BLaER1 treated with 17β-estradiol and CSF1 and Interleukin-3, amounts not matched to agents 10 nM and 100 nM (cell line): ENCODE measurements at regions not wholly inside any gene's neighbourhood (a gene's known extent, or its start where the extent isn't known, plus 50 kb on each side); places are given as distances from the start of the nearest gene placed in this dataset.

ENCODE experiments used
- H3K27ac ChIP-seq, 11 experiments: shearing (Covaris generic); formaldehyde crosslinking; 2 replicates each; pipeline ENCODE4 v1.8.1; 2022
- H3K27me3 ChIP-seq, 11 experiments: shearing (Covaris generic); formaldehyde crosslinking; 2 replicates each; pipeline ENCODE4 v1.8.1; 2022
- H3K36me3 ChIP-seq, 11 experiments: shearing (Covaris generic); formaldehyde crosslinking; 2 replicates each; pipeline ENCODE4 v1.8.1; 2022
- H3K4me1 ChIP-seq, 10 experiments: shearing (Covaris generic); formaldehyde crosslinking; 2 replicates each; pipeline ENCODE4 v1.8.1; 2022
- H3K4me2 ChIP-seq, 11 experiments: shearing (Covaris generic); formaldehyde crosslinking; 2 replicates each; pipeline ENCODE4 v1.8.1; 2022
- H3K4me3 ChIP-seq, 10 experiments: shearing (Covaris generic); formaldehyde crosslinking; 2 replicates each; pipeline ENCODE4 v1.8.1; 2022
- H3K9ac ChIP-seq, 11 experiments: shearing (Covaris generic); formaldehyde crosslinking; 2 replicates each; pipeline ENCODE4 v1.8.1; 2022
- H3K9me3 ChIP-seq, 11 experiments: shearing (Covaris generic); formaldehyde crosslinking; replicated peaks in 1 of 11; 2 replicates each; pipeline ENCODE4 v1.8.1; 2022
- H4K20me1 ChIP-seq, 11 experiments: shearing (Covaris generic); formaldehyde crosslinking; 2 replicates each; pipeline ENCODE4 v1.8.1; 2022
- Cebpa-rat ChIP-seq, 11 experiments: shearing (Covaris generic); IDR thresholded peaks; 2 replicates each; pipeline ENCODE4 v1.8.1; 2022

DNA sequence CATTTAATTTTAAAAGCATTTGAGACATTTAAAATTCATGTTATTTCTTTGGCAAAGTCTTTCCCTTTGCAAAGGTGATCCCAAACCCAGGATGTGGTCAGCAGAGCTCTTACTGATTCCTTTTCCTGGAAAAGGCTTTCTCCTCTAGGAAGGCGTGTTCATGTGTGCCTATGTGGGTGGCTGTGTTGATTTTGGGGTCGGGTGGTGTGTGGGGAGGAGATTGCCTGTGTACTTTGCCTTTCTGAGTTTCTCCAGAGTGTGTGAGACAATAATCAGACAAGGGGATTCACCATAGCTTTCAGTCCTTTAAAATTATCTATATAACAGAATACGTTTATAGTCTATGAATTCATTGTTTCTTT, 173.2 kb downstream of the SOCS6 start:
- Histone ChIP-seq H4K20me1 (no peaks in the 10 kb centered on the region), H3K9ac (no peak overlapping the region), H3K27ac (no peak overlapping the region), H3K36me3 (no peaks in the 10 kb centered on the region), H3K4me1 (peaks cover 5 to 8% (median 8%) of the 10 kb centered on the region in 10 experiments; a peak in 18 of 20 replicates), H3K27me3 (no peaks in the 10 kb centered on the region), H3K9me3 (no peaks in the 10 kb centered on the region), H3K4me3 (no peak overlapping the region), H3K4me2 (no peak overlapping the region)
- TF ChIP-seq Cebpa-rat (IDR thresholded peaks at IDR 0.05) = no peak

DNA sequence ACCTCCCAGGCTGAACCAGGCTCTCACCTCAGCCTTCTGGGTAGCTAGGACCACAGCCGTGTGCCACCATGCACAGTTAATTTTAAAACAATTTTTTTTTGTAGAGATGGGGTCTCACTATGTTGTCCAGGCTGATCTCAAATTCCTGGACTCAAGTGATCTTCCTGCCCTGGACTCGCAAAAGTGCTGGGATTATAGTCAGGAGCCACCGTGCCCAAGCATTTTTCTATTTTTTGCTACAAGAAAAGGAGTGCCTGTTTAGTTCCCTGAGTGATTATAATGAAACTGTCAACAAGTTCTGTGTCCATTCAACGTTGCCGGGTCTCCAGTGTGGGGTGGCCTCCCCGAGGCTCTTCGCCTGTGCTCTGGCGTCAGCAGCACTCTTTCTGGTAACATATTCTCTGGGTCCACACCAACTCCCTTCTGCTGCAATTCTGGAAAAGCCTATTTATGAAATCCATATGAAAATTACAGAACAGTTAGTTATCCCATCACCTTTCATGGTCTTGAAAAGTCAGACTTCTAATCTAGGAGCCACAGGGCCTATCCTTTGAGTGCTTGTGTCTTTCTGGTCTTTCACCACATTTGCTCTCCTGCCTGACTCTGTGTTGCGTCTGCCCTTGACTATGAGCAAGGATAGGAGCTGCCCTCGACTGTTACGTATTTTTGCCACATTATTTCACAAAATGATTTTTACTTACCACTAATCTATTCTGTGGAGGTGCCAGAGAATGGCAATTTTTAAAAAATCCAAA, 172.7 kb downstream of the SOCS6 start:
- TF ChIP-seq Cebpa-rat (IDR thresholded peaks at IDR 0.05) = no peak
- H3K27ac ChIP-seq = no peak overlapping the region
- peaks cover 5 to 8% (median 8%) of the 10 kb centered on the region in 10 experiments; a peak in 18 of 20 replicates for H3K4me1 ChIP-seq
- H3K4me3 ChIP-seq = no peak overlapping the region
- H3K36me3 ChIP-seq = no peaks in the 10 kb centered on the region
- no peak overlapping the region for H3K4me2 ChIP-seq
- no peak overlapping the region for H3K9ac ChIP-seq
- no peaks in the 10 kb centered on the region for H3K9me3 ChIP-seq
- no peaks in the 10 kb centered on the region for H4K20me1 ChIP-seq
- no peaks in the 10 kb centered on the region for H3K27me3 ChIP-seq

DNA sequence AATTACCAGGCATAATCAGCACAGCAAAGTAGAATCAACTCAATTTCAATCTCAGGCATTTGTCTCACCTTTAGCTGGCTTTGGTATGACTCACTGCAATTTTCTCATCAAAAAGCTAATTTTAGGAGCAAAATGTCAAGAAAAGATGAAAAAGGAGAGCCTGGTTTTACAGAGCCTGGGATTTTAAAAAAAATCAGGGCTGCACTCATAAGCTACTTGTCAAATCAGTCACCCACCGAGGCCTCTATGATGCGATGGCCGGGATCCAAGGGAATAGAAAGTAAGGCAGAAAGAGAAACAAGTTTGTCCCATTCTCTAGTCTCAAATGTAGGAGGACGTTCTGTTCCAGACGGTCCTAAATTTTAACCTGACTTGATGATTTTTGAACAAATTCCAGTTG, 170.9 kb downstream of the SOCS6 start:
- Histone ChIP-seq H3K9me3 (no peaks in the 10 kb centered on the region), H3K27me3 (no peaks in the 10 kb centered on the region), H4K20me1 (no peaks in the 10 kb centered on the region), H3K36me3 (no peaks in the 10 kb centered on the region), H3K4me3 (no peak overlapping the region), H3K4me1 (peaks cover 5 to 10% (median 7%) of the 10 kb centered on the region in 10 experiments; a peak in 18 of 20 replicates), H3K9ac (no peak overlapping the region), H3K4me2 (no peak overlapping the region), H3K27ac (no peak overlapping the region)
- TF ChIP-seq Cebpa-rat (IDR thresholded peaks at IDR 0.05) = no peak

DNA sequence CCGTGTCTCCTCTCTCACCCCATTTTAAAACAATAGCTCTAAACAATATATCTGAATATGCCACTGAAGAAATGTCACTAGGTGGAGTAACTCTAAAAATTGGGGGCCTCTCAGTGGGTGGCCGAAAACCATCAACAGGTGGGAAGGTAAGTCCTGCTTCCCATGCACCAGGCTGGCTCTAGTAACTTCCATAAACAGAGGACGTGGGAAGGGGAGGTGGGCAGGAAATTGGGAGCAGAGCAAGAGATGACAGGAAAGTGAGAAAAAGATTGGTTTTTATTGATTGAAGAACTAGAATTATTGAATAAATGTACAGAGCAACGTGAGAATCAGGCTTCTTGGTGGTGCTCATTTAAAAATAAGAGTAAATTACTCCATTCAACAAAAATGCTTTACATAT, 170.4 kb downstream of the SOCS6 start:
- no peak overlapping the region for H3K27ac ChIP-seq
- H3K4me1 ChIP-seq = peaks cover 1 to 8% (median 2%) of the 10 kb centered on the region in 10 experiments; a peak in 16 of 20 replicates
- H3K4me2 ChIP-seq = no peak overlapping the region
- H3K9ac ChIP-seq = no peak overlapping the region
- no peaks in the 10 kb centered on the region for H3K36me3 ChIP-seq
- no peak for TF ChIP-seq Cebpa-rat (IDR thresholded peaks at IDR 0.05)
- H4K20me1 ChIP-seq = no peaks in the 10 kb centered on the region
- no peaks in the 10 kb centered on the region for H3K27me3 ChIP-seq
- H3K4me3 ChIP-seq = no peak overlapping the region
- H3K9me3 ChIP-seq = no peaks in the 10 kb centered on the region

DNA sequence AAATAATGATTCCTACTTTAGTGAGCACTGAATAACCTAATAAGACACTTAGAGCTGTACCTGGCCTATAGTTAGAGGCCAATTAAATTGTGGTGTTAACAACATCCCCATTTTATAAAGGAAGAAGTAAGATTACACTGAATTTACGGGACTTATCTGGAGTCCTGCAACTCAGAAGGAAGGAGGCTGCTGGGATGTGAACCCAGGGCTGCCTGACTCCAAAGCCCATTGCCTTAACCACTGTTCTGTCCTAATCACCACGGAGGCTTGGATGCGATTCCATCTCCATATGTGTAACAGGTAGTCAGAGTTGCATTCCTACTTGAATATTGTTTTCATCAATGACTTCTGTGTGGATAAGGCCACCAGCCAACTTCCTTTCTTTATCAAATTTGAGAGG, 168.9 kb downstream of the SOCS6 start:
- no peak overlapping the region for H3K9ac ChIP-seq
- peaks cover 0 to 21% (median 5%) of the 10 kb centered on the region in 10 experiments; a peak in 11 of 20 replicates for H3K4me1 ChIP-seq
- no peaks in the 10 kb centered on the region for H3K9me3 ChIP-seq
- H3K36me3 ChIP-seq = no peaks in the 10 kb centered on the region
- H3K27ac ChIP-seq = no peak overlapping the region
- H3K27me3 ChIP-seq = no peaks in the 10 kb centered on the region
- H3K4me3 ChIP-seq = no peak overlapping the region
- H3K4me2 ChIP-seq = no peak overlapping the region
- TF ChIP-seq Cebpa-rat (IDR thresholded peaks at IDR 0.05) = no peak
- H4K20me1 ChIP-seq = no peaks in the 10 kb centered on the region

DNA sequence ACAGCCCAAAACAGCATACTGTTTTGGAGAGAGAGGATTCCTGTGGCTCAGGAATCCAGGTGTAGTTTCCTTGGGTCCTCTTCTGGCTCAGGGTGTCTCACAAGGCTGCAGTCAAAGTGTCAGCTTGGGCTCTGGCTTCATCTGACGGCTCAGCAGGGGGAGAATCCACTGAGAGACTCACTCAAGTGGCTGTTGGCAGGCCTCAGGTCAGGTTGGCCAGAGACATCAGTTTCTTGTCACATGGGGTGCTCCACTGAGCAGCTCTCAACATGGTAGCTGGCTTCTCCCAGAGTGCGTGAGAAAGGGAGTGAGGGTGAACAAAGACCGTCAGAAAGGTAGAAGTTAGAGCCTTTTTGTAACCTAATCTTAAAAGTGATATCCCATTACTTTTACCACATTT, 168.4 kb downstream of the SOCS6 start:
- Histone ChIP-seq H3K36me3 (no peaks in the 10 kb centered on the region), H3K4me2 (no peak overlapping the region), H3K27ac (no peak overlapping the region), H4K20me1 (no peaks in the 10 kb centered on the region), H3K4me1 (peaks cover 0 to 21% (median 5%) of the 10 kb centered on the region in 10 experiments; a peak in 11 of 20 replicates), H3K9me3 (no peaks in the 10 kb centered on the region), H3K4me3 (no peak overlapping the region), H3K9ac (no peak overlapping the region), H3K27me3 (no peaks in the 10 kb centered on the region)
- no peak for TF ChIP-seq Cebpa-rat (IDR thresholded peaks at IDR 0.05)

DNA sequence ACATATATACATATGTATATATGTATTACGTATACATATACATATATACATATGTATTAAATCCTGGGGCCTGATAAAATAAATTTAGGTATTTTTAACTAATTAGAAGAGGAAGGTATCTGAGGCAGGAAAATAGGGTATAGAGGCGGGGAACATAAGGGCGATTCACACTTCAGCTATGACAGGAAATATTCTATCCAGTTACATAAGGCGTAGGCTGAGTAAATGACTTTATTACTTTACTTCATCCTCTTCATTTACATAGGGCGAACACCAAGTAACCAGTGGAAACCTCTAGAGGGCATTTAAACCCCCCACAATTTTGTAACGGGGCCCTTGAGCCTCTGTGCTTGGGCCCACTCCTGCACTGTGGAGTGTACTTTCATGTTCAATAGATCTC, 167.5 kb downstream of the SOCS6 start:
- Histone ChIP-seq H3K9me3 (no peaks in the 10 kb centered on the region), H4K20me1 (no peaks in the 10 kb centered on the region), H3K4me2 (no peak overlapping the region), H3K4me1 (peaks cover 0 to 21% (median 5%) of the 10 kb centered on the region in 10 experiments; a peak in 11 of 20 replicates), H3K27me3 (no peaks in the 10 kb centered on the region), H3K4me3 (no peak overlapping the region), H3K9ac (no peak overlapping the region), H3K27ac (no peak overlapping the region), H3K36me3 (no peaks in the 10 kb centered on the region)
- no peak for TF ChIP-seq Cebpa-rat (IDR thresholded peaks at IDR 0.05)

DNA sequence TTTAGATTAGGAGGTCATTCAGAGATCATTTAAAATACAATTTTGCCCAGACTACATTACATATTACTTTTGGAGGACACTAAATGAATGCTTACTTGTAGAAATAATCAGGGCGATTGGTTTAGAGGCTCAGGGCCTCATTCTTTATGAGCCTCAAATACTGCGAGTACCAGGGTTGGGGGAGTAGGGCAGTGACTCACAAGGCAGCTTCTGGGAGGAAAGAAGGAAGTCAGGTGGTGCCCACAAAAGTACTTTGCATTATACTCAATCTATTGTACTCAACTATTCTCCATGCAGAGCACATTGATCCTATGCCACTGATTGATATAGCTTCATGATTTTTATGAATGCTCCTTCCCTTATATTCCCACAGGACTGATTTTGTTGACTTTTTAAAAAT, 166.9 kb downstream of the SOCS6 start:
- Histone ChIP-seq H3K4me1 (peaks cover 0 to 21% (median 5%) of the 10 kb centered on the region in 10 experiments; a peak in 11 of 20 replicates), H3K4me2 (no peak overlapping the region), H3K9me3 (no peaks in the 10 kb centered on the region), H4K20me1 (no peaks in the 10 kb centered on the region), H3K27me3 (no peaks in the 10 kb centered on the region), H3K9ac (no peak overlapping the region), H3K4me3 (no peak overlapping the region), H3K36me3 (no peaks in the 10 kb centered on the region), H3K27ac (no peak overlapping the region)
- no peak for TF ChIP-seq Cebpa-rat (IDR thresholded peaks at IDR 0.05)

DNA sequence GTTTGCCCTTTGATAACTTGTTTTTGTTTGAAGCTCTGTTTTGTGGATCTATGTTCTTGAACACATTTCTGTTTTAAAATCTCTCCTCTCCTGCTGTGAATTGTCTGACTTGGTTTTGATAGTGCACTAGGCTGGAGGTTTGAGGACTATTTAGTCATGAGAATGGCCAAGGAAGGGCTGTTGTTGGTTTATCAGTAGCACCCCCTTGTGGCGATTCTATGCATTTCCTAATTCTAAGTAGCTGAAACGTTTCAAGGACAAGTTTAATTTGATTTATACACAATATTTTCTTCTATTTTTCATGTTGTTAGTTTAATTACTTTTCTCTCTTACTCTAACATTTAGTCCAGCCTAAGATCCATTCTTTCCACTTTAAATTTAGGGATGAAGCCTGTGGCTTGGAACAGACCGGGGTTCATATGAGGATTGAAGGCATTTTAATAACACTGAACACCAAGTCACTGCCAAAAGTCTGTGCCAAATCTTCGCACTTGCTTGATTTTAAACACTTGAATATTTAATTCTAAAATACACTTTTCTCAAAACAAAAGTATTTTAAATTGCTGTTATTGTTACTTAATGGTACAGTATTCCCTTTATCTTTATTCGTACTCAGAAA, 166.0 kb downstream of the SOCS6 start:
- Histone ChIP-seq H3K9ac (no peak overlapping the region), H3K4me3 (no peak overlapping the region), H3K4me2 (no peak overlapping the region), H3K4me1 (peaks cover 0 to 21% (median 5%) of the 10 kb centered on the region in 10 experiments; a peak in 11 of 20 replicates), H3K36me3 (no peaks in the 10 kb centered on the region), H3K27ac (no peak overlapping the region), H3K9me3 (no peaks in the 10 kb centered on the region), H3K27me3 (no peaks in the 10 kb centered on the region), H4K20me1 (no peaks in the 10 kb centered on the region)
- TF ChIP-seq Cebpa-rat (IDR thresholded peaks at IDR 0.05) = no peak
